SK-N-SH (cell line): ENCODE measurements at regions not wholly inside any gene's neighbourhood (a gene's known extent, or its start where the extent isn't known, plus 50 kb on each side); places are given as distances from the start of the nearest gene placed in this dataset.

ENCODE experiments used
- CTCF ChIP-seq: fragments of 200-600 bp; sonication (generic); IDR thresholded peaks from 2 replicates; pipeline ENCODE4 v1.6.1; 2017; ENCODE audit warnings: antibody characterized with exemption, mild to moderate bottlenecking, moderate library complexity
- MXI1 ChIP-seq: IDR thresholded peaks from 2 replicates; pipeline ENCODE4 v1.6.1; 2012; ENCODE audit warnings: mild to moderate bottlenecking, low read depth, low read length, improper control_type of control experiment
- RFX5 ChIP-seq: IDR thresholded peaks from 2 replicates; pipeline ENCODE4 v1.6.1; 2012; ENCODE audit warnings: mild to moderate bottlenecking, improper control_type of control experiment, low read length
- TEAD4 ChIP-seq: IDR thresholded peaks from 2 replicates; pipeline ENCODE4 v1.4.0; 2012; ENCODE audit warnings: mild to moderate bottlenecking, borderline replicate concordance; ENCODE audit not compliant: insufficient read depth
- YY1 ChIP-seq: IDR thresholded peaks from 2 replicates; pipeline ENCODE4 v1.4.0; 2012; ENCODE audit warnings: low read depth, mild to moderate bottlenecking

DNA sequence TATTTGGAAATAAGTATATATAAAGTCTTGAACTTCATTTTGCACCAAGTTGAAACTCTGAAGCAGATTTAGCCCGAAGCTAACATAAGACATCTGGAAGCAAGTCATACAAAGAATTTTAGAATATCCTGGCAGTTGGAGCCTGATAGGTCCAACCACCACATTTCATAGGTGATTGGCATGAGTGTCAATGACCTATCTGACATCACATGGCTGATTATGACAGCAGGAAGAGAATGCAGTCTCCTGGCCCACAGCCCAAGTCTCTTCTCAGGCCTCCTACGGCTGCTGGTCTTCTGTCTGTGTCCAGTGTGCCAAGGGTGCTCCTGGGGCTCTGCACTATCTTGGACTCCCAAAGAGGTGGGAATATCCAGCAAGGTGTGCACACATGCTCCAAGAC lies 325.7 kb upstream of the ACVR2A start:
- TF ChIP-seq CTCF: no peak
- TF ChIP-seq TEAD4: no peak
- no peak for TF ChIP-seq MXI1
- TF ChIP-seq RFX5: no peak
- no peak for TF ChIP-seq YY1
